Muscle layer of colon (tissue), 2 donors: ENCODE measurements at regions not wholly inside any gene's neighbourhood (a gene's known extent, or its start where the extent isn't known, plus 50 kb on each side); places are given as distances from the start of the nearest gene placed in this dataset.

Source experiments
- H3K27ac ChIP-seq: one replicate; pipeline ENCODE4 v1.7.0; 2013; ENCODE audit warnings: low read depth, mild to moderate bottlenecking, low read length, moderate library complexity
- H3K27me3 ChIP-seq, 2 donors: one replicate each; pipeline ENCODE4 v1.7.0; 2013; ENCODE audit warnings: low read length in 2 of 2, mild to moderate bottlenecking in 2 of 2; ENCODE audit not compliant: insufficient read depth in 2 of 2, control insufficient read depth in 1 of 2
- H3K36me3 ChIP-seq: one replicate; pipeline ENCODE4 v1.7.0; 2013; ENCODE audit warnings: mild to moderate bottlenecking, low read length; ENCODE audit not compliant: insufficient read depth
- H3K4me1 ChIP-seq: one replicate; pipeline ENCODE4 v1.7.0; 2013; ENCODE audit warnings: mild to moderate bottlenecking, low read length; ENCODE audit not compliant: insufficient read depth
- H3K4me3 ChIP-seq, 2 donors: one replicate each; pipeline ENCODE4 v1.7.0; 2013; ENCODE audit warnings: low read length in 2 of 2, low read depth in 1 of 2, mild to moderate bottlenecking in 1 of 2, moderate library complexity in 1 of 2
- H3K9ac ChIP-seq: one replicate; pipeline ENCODE4 v1.7.0; 2013; ENCODE audit warnings: low read length
- H3K9me3 ChIP-seq: one replicate; pipeline ENCODE4 v1.7.0; 2013; ENCODE audit warnings: mild to moderate bottlenecking, low read length
- donor health status: abdominal sarcoma.
- donor health status: Adenocarcinoma of cecum.

- Histone ChIP-seq H3K4me1 (no peaks in the 10 kb centered on the region), H3K27ac (no peak overlapping the region), H3K9me3 (no peaks in the 10 kb centered on the region), H3K27me3 (no peaks in the 10 kb centered on the region), H3K4me3 (no peak overlapping the region), H3K9ac (no peak overlapping the region), H3K36me3 (no peaks in the 10 kb centered on the region)
Measured at GRCh38 chr12:90122681-90123080, 414.0 kb upstream of the ATP2B1 start.

DNA sequence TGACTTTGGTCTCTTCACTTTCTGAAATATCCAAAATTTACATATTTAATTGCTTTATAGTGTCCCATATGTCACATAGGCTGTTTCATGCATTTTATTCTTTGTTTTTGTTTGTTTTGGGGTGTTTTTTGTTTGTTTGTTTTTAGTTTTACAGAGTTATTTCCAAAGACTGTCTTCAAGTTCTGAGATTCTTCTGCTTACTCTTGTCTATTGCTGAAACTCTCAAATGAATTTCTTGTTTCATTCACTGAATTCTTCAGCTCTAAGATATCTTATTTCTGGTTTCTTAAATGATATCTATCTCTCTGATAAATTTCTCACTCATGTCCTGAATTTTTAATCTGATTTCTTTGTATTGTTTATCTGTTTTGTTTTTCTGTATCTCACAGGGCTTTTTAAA lies 412.0 kb upstream of the ATP2B1 start:
- Histone ChIP-seq H3K9me3 (no peaks in the 10 kb centered on the region), H3K9ac (no peak overlapping the region), H3K27ac (no peak overlapping the region), H3K36me3 (no peaks in the 10 kb centered on the region), H3K27me3 (no peaks in the 10 kb centered on the region), H3K4me3 (no peak overlapping the region), H3K4me1 (no peaks in the 10 kb centered on the region)

DNA sequence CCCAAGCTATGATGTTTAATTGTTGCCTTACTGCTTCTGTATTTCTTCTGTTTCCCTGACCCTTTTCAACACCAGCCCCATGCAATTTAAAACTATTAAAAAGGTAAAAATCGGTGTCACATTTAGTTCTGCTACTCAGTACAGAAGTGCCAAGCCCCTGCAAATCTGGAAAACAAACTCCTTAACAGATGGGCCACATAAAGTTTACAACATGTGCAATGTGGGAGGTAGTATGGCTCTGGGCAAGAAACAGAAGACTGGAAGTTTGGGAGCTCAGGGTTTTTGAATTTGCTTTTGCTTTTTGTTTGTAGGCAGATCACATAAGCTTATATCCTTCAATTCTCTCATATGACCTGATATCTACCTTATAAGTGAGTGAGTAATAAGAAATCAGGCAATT lies 404.0 kb upstream of the ATP2B1 start:
- Histone ChIP-seq H3K9me3 (no peaks in the 10 kb centered on the region), H3K36me3 (no peaks in the 10 kb centered on the region), H3K4me3 (no peak overlapping the region), H3K27ac (no peak overlapping the region), H3K27me3 (no peaks in the 10 kb centered on the region), H3K9ac (no peak overlapping the region), H3K4me1 (peaks cover 6% of the 10 kb centered on the region)

DNA sequence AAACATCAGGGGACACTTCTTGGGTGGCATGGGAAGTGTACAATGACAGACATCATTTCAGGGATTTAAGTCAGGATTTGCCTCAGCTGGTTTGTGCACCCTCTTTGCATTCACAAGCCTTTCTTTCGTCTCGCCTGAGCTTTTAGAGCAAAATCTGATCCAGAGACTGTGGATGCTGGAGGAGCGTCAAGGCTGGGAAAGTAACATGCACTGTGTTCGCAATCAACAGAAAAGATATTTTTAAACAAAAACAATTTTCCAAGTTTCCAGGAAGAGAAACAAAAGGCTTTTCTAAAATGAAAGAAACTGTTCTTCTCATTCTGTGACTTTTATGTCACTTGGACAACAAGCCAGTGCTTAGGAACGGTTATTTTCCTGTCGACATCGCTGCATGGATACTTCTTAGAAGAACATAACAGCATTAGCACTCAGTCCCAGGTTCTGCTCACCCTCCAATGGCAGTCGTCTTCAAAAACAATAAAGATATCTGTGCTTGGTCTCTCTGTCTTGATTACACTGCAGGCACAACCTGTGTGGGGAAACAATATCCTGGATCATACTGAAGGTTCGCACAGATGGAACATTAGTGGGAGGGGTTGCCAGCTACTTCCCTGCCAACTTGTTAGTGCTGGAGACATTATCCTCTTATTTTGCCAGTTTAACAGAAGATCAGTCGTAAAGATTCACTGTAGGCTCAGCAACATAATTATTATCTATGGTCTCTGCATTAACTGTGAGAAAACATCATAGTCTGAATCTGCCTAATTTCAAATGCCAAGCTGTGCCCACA lies 403.3 kb upstream of the ATP2B1 start:
- peaks cover 6% of the 10 kb centered on the region for H3K4me1 ChIP-seq
- H3K9me3 ChIP-seq: no peaks in the 10 kb centered on the region
- H3K9ac ChIP-seq: no peak overlapping the region
- H3K27me3 ChIP-seq: no peaks in the 10 kb centered on the region
- no peak overlapping the region for H3K4me3 ChIP-seq
- H3K27ac ChIP-seq: no peak overlapping the region
- H3K36me3 ChIP-seq: no peaks in the 10 kb centered on the region

GRCh38 chr12:90106568-90106967 lies 397.9 kb upstream of the ATP2B1 start:
- H3K27ac ChIP-seq: no peak overlapping the region
- no peaks in the 10 kb centered on the region for H3K4me1 ChIP-seq
- H3K9ac ChIP-seq: no peak overlapping the region
- no peaks in the 10 kb centered on the region for H3K36me3 ChIP-seq
- H3K27me3 ChIP-seq: no peaks in the 10 kb centered on the region
- no peak overlapping the region for H3K4me3 ChIP-seq
- H3K9me3 ChIP-seq: no peaks in the 10 kb centered on the region

DNA sequence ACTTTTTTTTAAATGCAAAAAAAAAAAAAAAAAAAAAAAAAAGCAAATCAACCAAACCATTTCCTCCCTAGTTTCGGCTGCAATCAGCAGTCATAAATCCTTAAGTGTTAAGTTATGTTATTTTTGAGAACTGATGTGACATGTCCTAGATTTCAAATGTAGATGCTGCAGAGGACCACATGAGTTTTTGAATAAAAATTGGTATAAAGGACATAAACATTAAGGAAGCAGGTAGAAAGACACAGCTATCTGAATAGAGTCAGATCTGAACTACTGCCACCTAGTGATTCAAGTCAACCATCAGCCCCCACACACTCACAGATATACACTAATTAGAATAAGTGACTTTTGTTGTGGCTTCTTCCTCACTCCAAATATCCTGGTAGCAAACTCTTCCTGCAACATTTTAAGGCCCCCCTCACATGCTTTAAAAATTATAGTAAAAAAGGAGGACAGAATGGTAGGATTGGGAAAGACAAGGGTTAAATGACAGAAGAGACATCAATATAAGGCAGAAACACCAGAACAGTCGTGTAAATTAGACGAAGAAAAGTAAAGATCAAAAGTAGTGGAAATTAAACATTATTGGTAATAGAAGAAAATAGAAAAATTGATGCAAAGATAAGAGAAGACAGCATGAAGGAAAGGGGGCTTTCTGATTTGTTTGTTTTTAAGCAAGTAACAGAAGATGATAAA lies 394.5 kb upstream of the ATP2B1 start:
- no peaks in the 10 kb centered on the region for H3K27me3 ChIP-seq
- no peak overlapping the region for H3K9ac ChIP-seq
- H3K36me3 ChIP-seq: no peaks in the 10 kb centered on the region
- no peak overlapping the region for H3K27ac ChIP-seq
- no peak overlapping the region for H3K4me3 ChIP-seq
- H3K4me1 ChIP-seq: no peaks in the 10 kb centered on the region
- no peaks in the 10 kb centered on the region for H3K9me3 ChIP-seq

DNA sequence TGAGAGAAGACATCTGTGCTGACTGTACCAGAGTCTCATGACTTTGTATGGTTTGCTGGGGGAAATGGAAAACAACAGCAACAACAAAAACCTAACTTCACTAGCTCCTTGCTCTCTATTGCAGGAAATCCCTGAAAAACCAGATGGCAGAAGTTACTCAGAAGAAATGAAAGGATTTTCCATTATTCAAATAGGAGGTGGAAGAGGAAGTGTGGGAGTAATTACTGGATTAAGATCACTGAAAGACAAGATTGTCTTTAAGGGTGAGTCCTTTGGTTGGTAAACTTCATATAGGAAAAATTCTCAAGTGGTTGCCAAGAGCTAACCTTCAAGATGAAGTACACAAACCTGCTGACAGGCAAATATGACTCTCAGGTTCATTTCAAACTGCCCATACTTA lies 391.9 kb upstream of the ATP2B1 start:
- Histone ChIP-seq H3K9ac (no peak overlapping the region), H3K27ac (no peak overlapping the region), H3K4me1 (no peaks in the 10 kb centered on the region), H3K36me3 (no peaks in the 10 kb centered on the region), H3K9me3 (no peaks in the 10 kb centered on the region), H3K27me3 (no peaks in the 10 kb centered on the region), H3K4me3 (no peak overlapping the region)

- Histone ChIP-seq H3K4me1 (no peaks in the 10 kb centered on the region), H3K27ac (no peak overlapping the region), H3K36me3 (no peaks in the 10 kb centered on the region), H3K9me3 (no peaks in the 10 kb centered on the region), H3K27me3 (no peaks in the 10 kb centered on the region), H3K9ac (no peak overlapping the region), H3K4me3 (no peak overlapping the region)
Measured at GRCh38 chr12:90099288-90099687, 390.6 kb upstream of the ATP2B1 start.

DNA sequence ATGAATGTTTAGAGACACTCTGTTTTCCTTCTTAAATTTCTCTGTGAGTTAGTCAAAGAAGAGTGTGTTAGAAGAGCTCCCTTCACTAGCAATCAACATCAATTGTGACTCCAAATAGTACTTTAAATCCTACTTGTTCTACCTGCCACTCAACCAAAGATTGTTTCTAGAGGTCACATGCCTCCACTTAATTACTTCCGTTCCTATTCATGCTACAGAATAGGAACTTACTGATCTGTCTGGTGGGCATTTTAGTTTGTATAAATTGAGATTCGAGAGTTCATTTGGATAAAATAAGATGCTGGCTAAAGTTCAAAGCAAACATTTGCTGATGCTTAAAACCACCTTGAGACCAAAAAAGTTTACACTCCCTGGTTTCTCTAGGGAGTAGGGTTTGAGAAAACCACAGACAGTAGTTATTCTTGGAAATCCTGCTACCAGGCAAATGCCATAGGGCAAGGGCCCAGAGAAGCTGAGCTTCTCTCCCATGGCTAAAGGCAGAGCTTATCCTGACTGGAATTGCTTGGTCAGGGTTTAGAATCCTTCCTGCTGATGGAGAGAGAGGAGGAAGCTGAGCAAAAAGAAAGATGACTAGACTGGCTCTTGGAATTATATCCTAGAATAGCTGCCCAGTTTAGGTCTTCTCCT lies 389.6 kb upstream of the ATP2B1 start:
- H3K9me3 ChIP-seq: no peaks in the 10 kb centered on the region
- H3K9ac ChIP-seq: no peak overlapping the region
- no peak overlapping the region for H3K27ac ChIP-seq
- H3K4me1 ChIP-seq: no peaks in the 10 kb centered on the region
- H3K36me3 ChIP-seq: no peaks in the 10 kb centered on the region
- no peak overlapping the region for H3K4me3 ChIP-seq
- H3K27me3 ChIP-seq: no peaks in the 10 kb centered on the region

GRCh38 chr12:90091809-90092208 lies 383.2 kb upstream of the ATP2B1 start:
- H3K36me3 ChIP-seq: no peaks in the 10 kb centered on the region
- no peak overlapping the region for H3K27ac ChIP-seq
- no peak overlapping the region for H3K4me3 ChIP-seq
- no peaks in the 10 kb centered on the region for H3K9me3 ChIP-seq
- no peaks in the 10 kb centered on the region for H3K4me1 ChIP-seq
- H3K27me3 ChIP-seq: no peaks in the 10 kb centered on the region
- no peak overlapping the region for H3K9ac ChIP-seq

GRCh38 chr12:90090929-90091651 lies 382.5 kb upstream of the ATP2B1 start:
- H3K27ac ChIP-seq: no peak overlapping the region
- H3K4me3 ChIP-seq: no peak overlapping the region
- H3K9me3 ChIP-seq: no peaks in the 10 kb centered on the region

More at GRCh38 chr12:90090929-90091651, 382.5 kb upstream of the ATP2B1 start:
- Histone ChIP-seq H3K9ac (no peak overlapping the region), H3K36me3 (no peaks in the 10 kb centered on the region), H3K4me1 (no peaks in the 10 kb centered on the region), H3K27me3 (no peaks in the 10 kb centered on the region)
